ENCODE measurements at regions not wholly inside any gene's neighbourhood (a gene's known extent, or its start where the extent isn't known, plus 50 kb on each side); places are given as distances from the start of the nearest gene placed in this dataset.

DNA sequence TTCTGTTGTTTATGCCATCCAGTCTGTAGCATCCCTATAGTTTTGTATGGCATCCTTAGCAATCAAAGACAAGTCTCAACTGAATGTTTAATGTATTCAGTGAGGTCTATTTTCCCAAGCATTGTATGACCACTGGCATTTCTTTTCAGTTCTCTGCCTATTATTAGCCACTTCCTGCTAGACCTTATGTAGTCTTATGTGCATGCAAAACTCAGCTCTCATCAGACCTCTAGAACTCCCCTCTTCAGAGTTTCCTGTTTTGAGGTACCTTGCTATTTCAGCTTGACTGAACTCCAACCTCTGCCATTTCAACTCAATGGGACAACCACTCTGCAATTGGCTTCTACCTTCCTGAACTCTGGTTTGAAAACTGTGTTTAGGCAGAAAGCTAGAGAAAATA is 113.2 kb downstream of the SLC25A46 start:
- TF ChIP-seq, protein P1, sequence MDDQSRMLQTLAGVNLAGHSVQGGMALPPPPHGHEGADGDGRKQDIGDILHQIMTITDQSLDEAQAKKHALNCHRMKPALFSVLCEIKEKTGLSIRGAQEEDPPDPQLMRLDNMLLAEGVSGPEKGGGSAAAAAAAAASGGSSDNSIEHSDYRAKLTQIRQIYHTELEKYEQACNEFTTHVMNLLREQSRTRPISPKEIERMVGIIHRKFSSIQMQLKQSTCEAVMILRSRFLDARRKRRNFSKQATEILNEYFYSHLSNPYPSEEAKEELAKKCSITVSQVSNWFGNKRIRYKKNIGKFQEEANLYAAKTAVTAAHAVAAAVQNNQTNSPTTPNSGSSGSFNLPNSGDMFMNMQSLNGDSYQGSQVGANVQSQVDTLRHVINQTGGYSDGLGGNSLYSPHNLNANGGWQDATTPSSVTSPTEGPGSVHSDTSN (IDR thresholded peaks at IDR 0.05) = no peak
- TF ChIP-seq, protein P2, sequence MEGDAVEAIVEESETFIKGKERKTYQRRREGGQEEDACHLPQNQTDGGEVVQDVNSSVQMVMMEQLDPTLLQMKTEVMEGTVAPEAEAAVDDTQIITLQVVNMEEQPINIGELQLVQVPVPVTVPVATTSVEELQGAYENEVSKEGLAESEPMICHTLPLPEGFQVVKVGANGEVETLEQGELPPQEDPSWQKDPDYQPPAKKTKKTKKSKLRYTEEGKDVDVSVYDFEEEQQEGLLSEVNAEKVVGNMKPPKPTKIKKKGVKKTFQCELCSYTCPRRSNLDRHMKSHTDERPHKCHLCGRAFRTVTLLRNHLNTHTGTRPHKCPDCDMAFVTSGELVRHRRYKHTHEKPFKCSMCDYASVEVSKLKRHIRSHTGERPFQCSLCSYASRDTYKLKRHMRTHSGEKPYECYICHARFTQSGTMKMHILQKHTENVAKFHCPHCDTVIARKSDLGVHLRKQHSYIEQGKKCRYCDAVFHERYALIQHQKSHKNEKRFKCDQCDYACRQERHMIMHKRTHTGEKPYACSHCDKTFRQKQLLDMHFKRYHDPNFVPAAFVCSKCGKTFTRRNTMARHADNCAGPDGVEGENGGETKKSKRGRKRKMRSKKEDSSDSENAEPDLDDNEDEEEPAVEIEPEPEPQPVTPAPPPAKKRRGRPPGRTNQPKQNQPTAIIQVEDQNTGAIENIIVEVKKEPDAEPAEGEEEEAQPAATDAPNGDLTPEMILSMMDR (IDR thresholded peaks at IDR 0.05) = no peak
- no peak for TF ChIP-seq TCF12 (IDR thresholded peaks at IDR 0.05)
- no peak for TF ChIP-seq GATA2 (CRISPR knock-in tag; IDR thresholded peaks at IDR 0.05)
- no peak for TF ChIP-seq RFX5 (IDR thresholded peaks at IDR 0.05; ENCODE audit: low read length)
- no peak for TF ChIP-seq POLR2AphosphoS5 (IDR thresholded peaks at IDR 0.05; ENCODE audit: low read depth, low read length)
- no peak for TF ChIP-seq MEF2A (IDR thresholded peaks at IDR 0.05; ENCODE audit: borderline replicate concordance, low read depth)
- no peak for TF ChIP-seq FOXM1 (IDR thresholded peaks at IDR 0.05; ENCODE audit: low read depth)
- TF ChIP-seq RAD21 (IDR thresholded peaks at IDR 0.05; ENCODE audit: low read length) = no peak
- TF ChIP-seq, protein P3, sequence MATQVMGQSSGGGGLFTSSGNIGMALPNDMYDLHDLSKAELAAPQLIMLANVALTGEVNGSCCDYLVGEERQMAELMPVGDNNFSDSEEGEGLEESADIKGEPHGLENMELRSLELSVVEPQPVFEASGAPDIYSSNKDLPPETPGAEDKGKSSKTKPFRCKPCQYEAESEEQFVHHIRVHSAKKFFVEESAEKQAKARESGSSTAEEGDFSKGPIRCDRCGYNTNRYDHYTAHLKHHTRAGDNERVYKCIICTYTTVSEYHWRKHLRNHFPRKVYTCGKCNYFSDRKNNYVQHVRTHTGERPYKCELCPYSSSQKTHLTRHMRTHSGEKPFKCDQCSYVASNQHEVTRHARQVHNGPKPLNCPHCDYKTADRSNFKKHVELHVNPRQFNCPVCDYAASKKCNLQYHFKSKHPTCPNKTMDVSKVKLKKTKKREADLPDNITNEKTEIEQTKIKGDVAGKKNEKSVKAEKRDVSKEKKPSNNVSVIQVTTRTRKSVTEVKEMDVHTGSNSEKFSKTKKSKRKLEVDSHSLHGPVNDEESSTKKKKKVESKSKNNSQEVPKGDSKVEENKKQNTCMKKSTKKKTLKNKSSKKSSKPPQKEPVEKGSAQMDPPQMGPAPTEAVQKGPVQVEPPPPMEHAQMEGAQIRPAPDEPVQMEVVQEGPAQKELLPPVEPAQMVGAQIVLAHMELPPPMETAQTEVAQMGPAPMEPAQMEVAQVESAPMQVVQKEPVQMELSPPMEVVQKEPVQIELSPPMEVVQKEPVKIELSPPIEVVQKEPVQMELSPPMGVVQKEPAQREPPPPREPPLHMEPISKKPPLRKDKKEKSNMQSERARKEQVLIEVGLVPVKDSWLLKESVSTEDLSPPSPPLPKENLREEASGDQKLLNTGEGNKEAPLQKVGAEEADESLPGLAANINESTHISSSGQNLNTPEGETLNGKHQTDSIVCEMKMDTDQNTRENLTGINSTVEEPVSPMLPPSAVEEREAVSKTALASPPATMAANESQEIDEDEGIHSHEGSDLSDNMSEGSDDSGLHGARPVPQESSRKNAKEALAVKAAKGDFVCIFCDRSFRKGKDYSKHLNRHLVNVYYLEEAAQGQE (IDR thresholded peaks at IDR 0.05; ENCODE audit: low read depth, low read length) = no peak
- TF ChIP-seq EZH2phosphoT487 (IDR thresholded peaks at IDR 0.05; ENCODE audit: borderline replicate concordance, low read depth) = no peak
- TF ChIP-seq FOSL2 (IDR thresholded peaks at IDR 0.05; ENCODE audit: borderline replicate concordance, low read depth) = no peak
- no peak for TF ChIP-seq YY1 (IDR thresholded peaks at IDR 0.05; ENCODE audit: low read depth)

Measured in SK-N-SH (cell line).